ENCODE measurements at regions not wholly inside any gene's neighbourhood (a gene's known extent, or its start where the extent isn't known, plus 50 kb on each side); places are given as distances from the start of the nearest gene placed in this dataset.

- TF ChIP-seq ZNF274 (IDR thresholded peaks at IDR 0.05; ENCODE audit: low read depth, low read length) (no peak), TCF7L2 (IDR thresholded peaks at IDR 0.05; ENCODE audit: borderline replicate concordance, extremely low read depth, insufficient read depth, insufficient read length) (no peak), YY1 (IDR thresholded peaks at IDR 0.05; ENCODE audit: extremely low read depth, insufficient replicate concordance, low read depth, low read length) (no peak), POLR2AphosphoS5 (IDR thresholded peaks at IDR 0.05; ENCODE audit: low read depth, low read length) (no peak)
Observed at GRCh38 chr3:151553888-151554287, 93.0 kb upstream of the IGSF10 start (continued).

DNA sequence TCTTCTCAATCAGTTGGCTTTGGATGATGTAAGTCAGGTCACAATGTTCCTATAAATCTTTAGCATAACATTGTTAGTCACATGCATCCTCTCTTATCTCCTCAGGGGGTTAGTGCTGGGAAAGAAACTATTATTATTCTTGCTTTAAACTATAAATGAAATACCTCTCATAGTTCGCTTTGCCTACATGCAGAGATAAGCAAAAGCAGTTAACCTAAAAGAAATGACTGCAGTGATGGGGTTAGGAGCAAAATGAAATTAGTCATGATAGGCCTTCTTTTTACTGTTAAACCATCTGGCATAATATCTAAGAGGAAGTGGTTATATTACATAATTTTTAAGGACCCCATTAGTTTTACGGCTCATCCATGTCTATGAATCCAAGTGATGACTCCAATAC lies 91.7 kb upstream of the IGSF10 start:
- H4K20me1 ChIP-seq (ENCODE audit: insufficient read depth): no peaks in the 10 kb centered on the region
- TF ChIP-seq POLR2AphosphoS5 (IDR thresholded peaks at IDR 0.05; ENCODE audit: low read depth, low read length) (no peak), YY1 (IDR thresholded peaks at IDR 0.05; ENCODE audit: extremely low read depth, insufficient replicate concordance, low read depth, low read length) (no peak), RAD21 (IDR thresholded peaks at IDR 0.05; ENCODE audit: low read depth) (no peak), ZFX (IDR thresholded peaks at IDR 0.05) (no peak), SP1 (IDR thresholded peaks at IDR 0.05; ENCODE audit: low read depth) (no peak), EZH2phosphoT487 (IDR thresholded peaks at IDR 0.05; ENCODE audit: borderline replicate concordance) (no peak), CTCF (IDR thresholded peaks at IDR 0.05 in 2 of 3, conservative IDR thresholded peaks at IDR 0.05 in 1 of 3; ENCODE audit: borderline replicate concordance in 1 of 3, insufficient read depth in 1 of 3, low read depth in 2 of 3, low read length in 2 of 3) (no peak), JUND (IDR thresholded peaks at IDR 0.05) (no peak), FOSL1 (IDR thresholded peaks at IDR 0.05; ENCODE audit: low read depth) (no peak)
- TF ChIP-seq, protein P1, sequence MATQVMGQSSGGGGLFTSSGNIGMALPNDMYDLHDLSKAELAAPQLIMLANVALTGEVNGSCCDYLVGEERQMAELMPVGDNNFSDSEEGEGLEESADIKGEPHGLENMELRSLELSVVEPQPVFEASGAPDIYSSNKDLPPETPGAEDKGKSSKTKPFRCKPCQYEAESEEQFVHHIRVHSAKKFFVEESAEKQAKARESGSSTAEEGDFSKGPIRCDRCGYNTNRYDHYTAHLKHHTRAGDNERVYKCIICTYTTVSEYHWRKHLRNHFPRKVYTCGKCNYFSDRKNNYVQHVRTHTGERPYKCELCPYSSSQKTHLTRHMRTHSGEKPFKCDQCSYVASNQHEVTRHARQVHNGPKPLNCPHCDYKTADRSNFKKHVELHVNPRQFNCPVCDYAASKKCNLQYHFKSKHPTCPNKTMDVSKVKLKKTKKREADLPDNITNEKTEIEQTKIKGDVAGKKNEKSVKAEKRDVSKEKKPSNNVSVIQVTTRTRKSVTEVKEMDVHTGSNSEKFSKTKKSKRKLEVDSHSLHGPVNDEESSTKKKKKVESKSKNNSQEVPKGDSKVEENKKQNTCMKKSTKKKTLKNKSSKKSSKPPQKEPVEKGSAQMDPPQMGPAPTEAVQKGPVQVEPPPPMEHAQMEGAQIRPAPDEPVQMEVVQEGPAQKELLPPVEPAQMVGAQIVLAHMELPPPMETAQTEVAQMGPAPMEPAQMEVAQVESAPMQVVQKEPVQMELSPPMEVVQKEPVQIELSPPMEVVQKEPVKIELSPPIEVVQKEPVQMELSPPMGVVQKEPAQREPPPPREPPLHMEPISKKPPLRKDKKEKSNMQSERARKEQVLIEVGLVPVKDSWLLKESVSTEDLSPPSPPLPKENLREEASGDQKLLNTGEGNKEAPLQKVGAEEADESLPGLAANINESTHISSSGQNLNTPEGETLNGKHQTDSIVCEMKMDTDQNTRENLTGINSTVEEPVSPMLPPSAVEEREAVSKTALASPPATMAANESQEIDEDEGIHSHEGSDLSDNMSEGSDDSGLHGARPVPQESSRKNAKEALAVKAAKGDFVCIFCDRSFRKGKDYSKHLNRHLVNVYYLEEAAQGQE (IDR thresholded peaks at IDR 0.05; ENCODE audit: low read depth): no peak
- TF ChIP-seq, protein P2, sequence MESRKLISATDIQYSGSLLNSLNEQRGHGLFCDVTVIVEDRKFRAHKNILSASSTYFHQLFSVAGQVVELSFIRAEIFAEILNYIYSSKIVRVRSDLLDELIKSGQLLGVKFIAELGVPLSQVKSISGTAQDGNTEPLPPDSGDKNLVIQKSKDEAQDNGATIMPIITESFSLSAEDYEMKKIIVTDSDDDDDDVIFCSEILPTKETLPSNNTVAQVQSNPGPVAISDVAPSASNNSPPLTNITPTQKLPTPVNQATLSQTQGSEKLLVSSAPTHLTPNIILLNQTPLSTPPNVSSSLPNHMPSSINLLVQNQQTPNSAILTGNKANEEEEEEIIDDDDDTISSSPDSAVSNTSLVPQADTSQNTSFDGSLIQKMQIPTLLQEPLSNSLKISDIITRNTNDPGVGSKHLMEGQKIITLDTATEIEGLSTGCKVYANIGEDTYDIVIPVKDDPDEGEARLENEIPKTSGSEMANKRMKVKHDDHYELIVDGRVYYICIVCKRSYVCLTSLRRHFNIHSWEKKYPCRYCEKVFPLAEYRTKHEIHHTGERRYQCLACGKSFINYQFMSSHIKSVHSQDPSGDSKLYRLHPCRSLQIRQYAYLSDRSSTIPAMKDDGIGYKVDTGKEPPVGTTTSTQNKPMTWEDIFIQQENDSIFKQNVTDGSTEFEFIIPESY (IDR thresholded peaks at IDR 0.05; ENCODE audit: extremely low read depth, insufficient replicate concordance, low read length): no peak
- H3K27ac ChIP-seq (ENCODE audit: low read depth, low read length): no peak overlapping the region
- H3K9me2 ChIP-seq (ENCODE audit: insufficient read depth): no peaks in the 10 kb centered on the region
- H2AFZ ChIP-seq (ENCODE audit: low read depth, low read length, poor library complexity, severe bottlenecking): no peak overlapping the region
- H3K79me2 ChIP-seq (ENCODE audit: insufficient read depth, low read length): no peaks in the 10 kb centered on the region
- H3K27me3 ChIP-seq (ENCODE audit: insufficient read depth, low read length): no peaks in the 10 kb centered on the region
- H3K9ac ChIP-seq (ENCODE audit: low read length): no peak overlapping the region
- H3K4me2 ChIP-seq (ENCODE audit: low read length): no peak overlapping the region
- no peak for DNase-seq (ENCODE audit: low read depth, low spot score)
- ChIA-PET CTCF (no interaction called here), RAD21 (ENCODE audit: low non-redundant PET in 1 of 2, low total read pairs in 2 of 2, uncharacterized antibody in 2 of 2, unreplicated experiment in 2 of 2) (no interaction called here), POLR2A (no interaction called here)
- BruUV-seq (replicated peaks): no TSS peak
- no peaks in the 10 kb centered on the region for H3K9me3 ChIP-seq (ENCODE audit: control insufficient read depth in 1 of 2, insufficient read depth in 1 of 2, low read depth in 1 of 2, low read length in 2 of 2)
- H3K4me3 ChIP-seq (replicated peaks in 1 of 2; ENCODE audit: low read depth in 1 of 2, low read length in 2 of 2): no peak overlapping the region
- no peaks in the 10 kb centered on the region for H3K4me1 ChIP-seq (ENCODE audit: control insufficient read depth in 1 of 2, insufficient read depth in 2 of 2, low read length in 2 of 2)
- no peak for ATAC-seq
- H3K36me3 ChIP-seq (ENCODE audit: control insufficient read depth in 1 of 2, insufficient read depth in 2 of 2, low read length in 2 of 2): no peaks in the 10 kb centered on the region
- intact Hi-C loops (cut with micrococcal nuclease): no loop called here

All from HCT116 (cell line).